ENCODE measurements at regions not wholly inside any gene's neighbourhood (a gene's known extent, or its start where the extent isn't known, plus 50 kb on each side); places are given as distances from the start of the nearest gene placed in this dataset.
"Not testable (repeated sequence)": the region's sequence is repeated elsewhere in the genome, so short reads cannot be mapped to it uniquely, and the experiment has no call there.

DNA sequence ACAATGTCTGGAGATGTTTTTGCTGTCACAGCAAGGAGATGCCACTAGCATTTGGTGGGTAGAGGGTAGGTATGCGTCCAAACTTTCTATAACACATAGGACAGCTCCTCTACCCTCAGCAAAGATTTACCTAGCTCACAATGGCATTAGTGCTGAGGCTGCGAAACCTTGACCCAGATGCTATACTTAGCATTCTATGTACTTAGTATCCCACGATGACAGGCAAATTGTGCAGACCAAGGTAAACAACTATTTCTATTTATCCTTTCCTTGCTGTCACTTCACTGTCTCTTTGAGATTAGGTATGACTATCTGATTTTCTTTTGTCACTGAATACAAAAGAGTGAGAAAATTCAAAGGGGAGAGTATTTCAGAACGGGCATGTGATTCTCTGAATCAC is 265.2 kb upstream of the ZNF385D start:
- H3K4me1 ChIP-seq (ENCODE audit: insufficient read depth, low read length): no peaks in the 10 kb centered on the region
- no peaks in the 10 kb centered on the region for H3K36me3 ChIP-seq (ENCODE audit: insufficient read depth, low read length)
- no peaks in the 10 kb centered on the region for H4K20me1 ChIP-seq (ENCODE audit: insufficient read depth, low read length)
- H3K4me3 ChIP-seq (ENCODE audit: low read depth in 1 of 2, low read length in 2 of 2): no peak overlapping the region
- DNase-seq (no peak), ATAC-seq (ENCODE audit: insufficient read depth, low read depth) (no peak)
- no peaks in the 10 kb centered on the region for H3K9me3 ChIP-seq (ENCODE audit: insufficient read depth, low read length, severe bottlenecking)
- no peaks in the 10 kb centered on the region for H3K79me2 ChIP-seq (ENCODE audit: insufficient read depth, low read length)
- H3K4me2 ChIP-seq (ENCODE audit: insufficient read depth, low read length): no peak overlapping the region
- no peak overlapping the region for H2AFZ ChIP-seq (ENCODE audit: low read depth, low read length)
- H3K27ac ChIP-seq (ENCODE audit: low read length): no peak overlapping the region
- TF ChIP-seq EZH2 (IDR thresholded peaks at IDR 0.05; ENCODE audit: borderline replicate concordance, low read depth, low read length, severe bottlenecking) (no peak), CTCF (IDR thresholded peaks at IDR 0.05; ENCODE audit: borderline replicate concordance, extremely low read depth, low read length, poor library complexity, severe bottlenecking) (no peak)
- H3K27me3 ChIP-seq (ENCODE audit: insufficient read depth, low read length, poor library complexity): no peaks in the 10 kb centered on the region
- H3K9ac ChIP-seq (ENCODE audit: low read depth, low read length): no peak overlapping the region

- H3K79me2 ChIP-seq (ENCODE audit: insufficient read depth, low read length); H3K27ac ChIP-seq (ENCODE audit: low read length); DNase-seq: not testable (repeated sequence)
These were observed 273.6 kb upstream of the ZNF385D start for GRCh38 chr3:22024638-22025037.

GRCh38 chr3:22029480-22029879 is 278.5 kb upstream of the ZNF385D start:
- Histone ChIP-seq H3K4me1 (ENCODE audit: insufficient read depth, low read length) (no peaks in the 10 kb centered on the region), H4K20me1 (ENCODE audit: insufficient read depth, low read length) (no peaks in the 10 kb centered on the region), H3K79me2 (ENCODE audit: insufficient read depth, low read length) (no peaks in the 10 kb centered on the region), H2AFZ (ENCODE audit: low read depth, low read length) (no peak overlapping the region), H3K27ac (ENCODE audit: low read length) (no peak overlapping the region), H3K4me2 (ENCODE audit: insufficient read depth, low read length) (no peak overlapping the region), H3K27me3 (ENCODE audit: insufficient read depth, low read length, poor library complexity) (no peaks in the 10 kb centered on the region), H3K9ac (ENCODE audit: low read depth, low read length) (no peak overlapping the region), H3K36me3 (ENCODE audit: insufficient read depth, low read length) (no peaks in the 10 kb centered on the region), H3K4me3 (ENCODE audit: low read depth in 1 of 2, low read length in 2 of 2) (no peak overlapping the region), H3K9me3 (ENCODE audit: insufficient read depth, low read length, severe bottlenecking) (no peaks in the 10 kb centered on the region)
- TF ChIP-seq CTCF (IDR thresholded peaks at IDR 0.05; ENCODE audit: borderline replicate concordance, extremely low read depth, low read length, poor library complexity, severe bottlenecking) (no peak), EZH2 (IDR thresholded peaks at IDR 0.05; ENCODE audit: borderline replicate concordance, low read depth, low read length, severe bottlenecking) (no peak)
- DNase-seq (no peak), ATAC-seq (ENCODE audit: insufficient read depth, low read depth) (no peak)

More at GRCh38 chr3:22024638-22025037, 273.6 kb upstream of the ZNF385D start:
- H3K4me1 ChIP-seq (ENCODE audit: insufficient read depth, low read length); ATAC-seq (ENCODE audit: insufficient read depth, low read depth); H3K36me3 ChIP-seq (ENCODE audit: insufficient read depth, low read length); H3K27me3 ChIP-seq (ENCODE audit: insufficient read depth, low read length, poor library complexity); H3K9me3 ChIP-seq (ENCODE audit: insufficient read depth, low read length, severe bottlenecking); H4K20me1 ChIP-seq (ENCODE audit: insufficient read depth, low read length); H3K4me2 ChIP-seq (ENCODE audit: insufficient read depth, low read length); H3K9ac ChIP-seq (ENCODE audit: low read depth, low read length); H2AFZ ChIP-seq (ENCODE audit: low read depth, low read length); H3K4me3 ChIP-seq (ENCODE audit: low read depth in 1 of 2, low read length in 2 of 2): not testable (repeated sequence)

- no peak overlapping the region for H3K4me2 ChIP-seq (ENCODE audit: insufficient read depth, low read length)
- H2AFZ ChIP-seq (ENCODE audit: low read depth, low read length): no peak overlapping the region
- no peak overlapping the region for H3K27ac ChIP-seq (ENCODE audit: low read length)
- ATAC-seq (ENCODE audit: insufficient read depth, low read depth): no peak
- DNase-seq: no peak
- no peak for TF ChIP-seq EZH2 (IDR thresholded peaks at IDR 0.05; ENCODE audit: borderline replicate concordance, low read depth, low read length, severe bottlenecking)
- TF ChIP-seq CTCF (IDR thresholded peaks at IDR 0.05; ENCODE audit: borderline replicate concordance, extremely low read depth, low read length, poor library complexity, severe bottlenecking): no peak
- no peaks in the 10 kb centered on the region for H3K36me3 ChIP-seq (ENCODE audit: insufficient read depth, low read length)
- H3K9ac ChIP-seq (ENCODE audit: low read depth, low read length): no peak overlapping the region
- no peaks in the 10 kb centered on the region for H4K20me1 ChIP-seq (ENCODE audit: insufficient read depth, low read length)
- H3K4me1 ChIP-seq (ENCODE audit: insufficient read depth, low read length): no peaks in the 10 kb centered on the region
- no peak overlapping the region for H3K4me3 ChIP-seq (ENCODE audit: low read depth in 1 of 2, low read length in 2 of 2)
- no peaks in the 10 kb centered on the region for H3K9me3 ChIP-seq (ENCODE audit: insufficient read depth, low read length, severe bottlenecking)
- H3K27me3 ChIP-seq (ENCODE audit: insufficient read depth, low read length, poor library complexity): no peaks in the 10 kb centered on the region
- no peaks in the 10 kb centered on the region for H3K79me2 ChIP-seq (ENCODE audit: insufficient read depth, low read length)
These were observed 288.2 kb upstream of the ZNF385D start for GRCh38 chr3:22039161-22039560.

Measured in DND-41 (cell line).